ENCODE measurements at regions not wholly inside any gene's neighbourhood (a gene's known extent, or its start where the extent isn't known, plus 50 kb on each side); places are given as distances from the start of the nearest gene placed in this dataset.

GRCh38 chr1:5456090-5456811, 536.0 kb downstream of the NPHP4 start:
- Histone ChIP-seq H3K9me3 (no peaks in the 10 kb centered on the region), H3K4me1 (no peaks in the 10 kb centered on the region), H3K27me3 (peaks cover 0 to 39% of the 10 kb centered on the region in 2 donors), H3K27ac (no peak overlapping the region), H3K4me3 (no peak overlapping the region), H3K36me3 (no peaks in the 10 kb centered on the region)
- no peak for DNase-seq (ENCODE audit: low spot score in 2 of 2)
- intact Hi-C loops (cut with DNase I; ENCODE audit: low total_unique reads): no loop called here
- TF ChIP-seq POLR2AphosphoS5 (IDR thresholded peaks at IDR 0.05) (no peak), CTCF (IDR thresholded peaks at IDR 0.05) (no peak), POLR2A (IDR thresholded peaks at IDR 0.05) (no peak)

- no peak for DNase-seq (ENCODE audit: low spot score in 2 of 2)
Measured at GRCh38 chr1:5455651-5456050, 536.6 kb downstream of the NPHP4 start.

GRCh38 chr1:5455056-5455455, 537.2 kb downstream of the NPHP4 start:
- no peak for DNase-seq (ENCODE audit: low spot score in 2 of 2)
- TF ChIP-seq POLR2AphosphoS5 (IDR thresholded peaks at IDR 0.05): no peak
- TF ChIP-seq POLR2A (IDR thresholded peaks at IDR 0.05): no peak
- TF ChIP-seq CTCF (IDR thresholded peaks at IDR 0.05): no peak
- H3K4me3 ChIP-seq: no peak overlapping the region
- no peaks in the 10 kb centered on the region for H3K4me1 ChIP-seq
- H3K36me3 ChIP-seq: no peaks in the 10 kb centered on the region
- intact Hi-C loops (cut with DNase I; ENCODE audit: low total_unique reads): no loop called here
- no peak overlapping the region for H3K27ac ChIP-seq
- H3K27me3 ChIP-seq: peaks cover 0 to 44% of the 10 kb centered on the region in 2 donors
- no peaks in the 10 kb centered on the region for H3K9me3 ChIP-seq

More at GRCh38 chr1:5455651-5456050, 536.6 kb downstream of the NPHP4 start:
- intact Hi-C loops (cut with DNase I; ENCODE audit: low total_unique reads): no loop called here
- no peak for TF ChIP-seq POLR2AphosphoS5 (IDR thresholded peaks at IDR 0.05)
- TF ChIP-seq POLR2A (IDR thresholded peaks at IDR 0.05): no peak
- TF ChIP-seq CTCF (IDR thresholded peaks at IDR 0.05): no peak
- no peak overlapping the region for H3K4me3 ChIP-seq
- H3K27ac ChIP-seq: no peak overlapping the region
- no peaks in the 10 kb centered on the region for H3K4me1 ChIP-seq
- peaks cover 0 to 44% of the 10 kb centered on the region in 2 donors for H3K27me3 ChIP-seq
- no peaks in the 10 kb centered on the region for H3K36me3 ChIP-seq
- H3K9me3 ChIP-seq: no peaks in the 10 kb centered on the region

GRCh38 chr1:5453347-5453746, 538.9 kb downstream of the NPHP4 start:
- Histone ChIP-seq H3K27ac (no peak overlapping the region), H3K4me3 (no peak overlapping the region), H3K9me3 (no peaks in the 10 kb centered on the region), H3K27me3 (peaks cover 0 to 54% of the 10 kb centered on the region in 2 donors), H3K4me1 (no peaks in the 10 kb centered on the region), H3K36me3 (no peaks in the 10 kb centered on the region)
- TF ChIP-seq CTCF (IDR thresholded peaks at IDR 0.05) (no peak), POLR2AphosphoS5 (IDR thresholded peaks at IDR 0.05) (no peak), POLR2A (IDR thresholded peaks at IDR 0.05) (no peak)
- DNase-seq (ENCODE audit: low spot score in 2 of 2): no peak
- intact Hi-C loops (cut with DNase I; ENCODE audit: low total_unique reads): no loop called here

GRCh38 chr1:5451671-5452070, 540.6 kb downstream of the NPHP4 start:
- TF ChIP-seq POLR2A (IDR thresholded peaks at IDR 0.05) (no peak), POLR2AphosphoS5 (IDR thresholded peaks at IDR 0.05) (no peak), CTCF (IDR thresholded peaks at IDR 0.05) (no peak)
- no peak overlapping the region for H3K4me3 ChIP-seq
- intact Hi-C loops (cut with DNase I; ENCODE audit: low total_unique reads): no loop called here
- peaks cover 0 to 52% of the 10 kb centered on the region in 2 donors for H3K27me3 ChIP-seq
- no peaks in the 10 kb centered on the region for H3K4me1 ChIP-seq
- no peak overlapping the region for H3K27ac ChIP-seq
- H3K36me3 ChIP-seq: no peaks in the 10 kb centered on the region
- no peak for DNase-seq (ENCODE audit: low spot score in 2 of 2)
- no peaks in the 10 kb centered on the region for H3K9me3 ChIP-seq

Measured in breast epithelium (tissue), 4 donors.